HepG2 (cell line): ENCODE measurements at regions not wholly inside any gene's neighbourhood (a gene's known extent, or its start where the extent isn't known, plus 50 kb on each side); places are given as distances from the start of the nearest gene placed in this dataset.

Source experiments
- ATAC-seq: fragments of 200-7000 bp; cut with Tn5 transposase; 3 replicates; pipeline ENCODE4 v1.9.1; 2020; ENCODE audit warnings: mild to moderate bottlenecking, moderate library complexity
- BruUV-seq: library from RNA; stranded (reverse); fragments of 400-500 nt; replicated peaks from 2 replicates; lab custom pipeline; 2021; lab: Mats Ljungman, UMichigan
- CTCF ChIA-PET: fragments of 300-600 bp; formaldehyde crosslinking; extraction: SDS; loops from one replicate; lab custom pipeline; 2021; ENCODE audit warnings: low total read pairs, inconsistent platforms, low intra/inter-chr PET ratio; lab: Yijun Ruan, JAX
- POLR2A ChIA-PET: fragments of 350-600 bp; sonication (Branson Sonifier 250); formaldehyde crosslinking; loops from one replicate; lab custom pipeline; 2020; ENCODE audit warnings: antibody characterized with exemption, inconsistent platforms; lab: Yijun Ruan, JAX
- DNase-seq: peaks from one replicate; pipeline ENCODE4 v3.0.0-alpha.2; 2015; ENCODE audit warnings: low spot score
- FAIRE-seq: peaks from 3 replicates; lab custom pipeline; 2011; peaks lifted over from hg19 to GRCh38; lab: Jason Lieb, UNC
- H2AFZ ChIP-seq: one replicate; pipeline ENCODE4 v1.6.1; 2011; ENCODE audit warnings: low read length, inconsistent platforms
- H3K27ac ChIP-seq: fragments of 300-600 bp; 3 replicates; pipeline ENCODE4 v1.8.0; 2011; ENCODE audit warnings: mixed run types, mild to moderate bottlenecking, mixed read lengths, low read length, inconsistent platforms; ENCODE audit not compliant: insufficient read depth; ENCODE audit errors: extremely low read length
- H3K27me3 ChIP-seq, 2 experiments: fragments of 200-600 bp in 1 of 2; 2 replicates in 1 of 2; 3 replicates in 1 of 2; pipeline versions ENCODE4 v1.6.0 to v1.8.0; 2011; ENCODE audit warnings: low read length in 2 of 2, mild to moderate bottlenecking in 2 of 2, moderate library complexity in 2 of 2, inconsistent platforms in 1 of 2; ENCODE audit not compliant: insufficient read depth in 2 of 2, control insufficient read depth in 1 of 2
- H3K36me3 ChIP-seq, 2 experiments: fragments of 200-600 bp in 1 of 2; replicated peaks in 1 of 2; 2 replicates in 1 of 2; 3 replicates in 1 of 2; pipeline versions ENCODE4 v1.5.1 to v1.8.0; 2011; ENCODE audit warnings: low read length in 2 of 2, inconsistent platforms in 1 of 2; ENCODE audit not compliant: insufficient read depth in 2 of 2, control insufficient read depth in 1 of 2
- H3K4me1 ChIP-seq: 2 replicates; pipeline ENCODE4 v1.5.1; 2012; ENCODE audit warnings: low read length, inconsistent platforms; ENCODE audit not compliant: insufficient read depth
- H3K4me2 ChIP-seq: 2 replicates; pipeline ENCODE4 v1.6.0; 2011; ENCODE audit warnings: low read depth, low read length, inconsistent platforms
- H3K4me3 ChIP-seq, 3 experiments: fragments of 200-600 bp in 1 of 3; sonication (generic), shearing (Covaris generic) in 1 of 3; replicated peaks in 1 of 3; 2 replicates each; pipeline ENCODE4 v1.5.1; 2011 to 2016; ENCODE audit warnings: low read length in 3 of 3, inconsistent platforms in 2 of 3, low read depth in 2 of 3, mild to moderate bottlenecking in 2 of 3, control low read depth in 1 of 3, mixed read lengths in 1 of 3; ENCODE audit not compliant: insufficient read depth in 1 of 3
- H3K79me2 ChIP-seq: one replicate; pipeline ENCODE4 v1.6.1; 2011; ENCODE audit warnings: low read length, inconsistent platforms; ENCODE audit not compliant: insufficient read depth
- H3K9ac ChIP-seq: 2 replicates; pipeline ENCODE4 v1.6.0; 2011; ENCODE audit warnings: mild to moderate bottlenecking, low read depth, low read length, inconsistent platforms; ENCODE audit not compliant: insufficient read depth
- H3K9me3 ChIP-seq: 2 replicates; pipeline ENCODE4 v1.5.1; 2012; ENCODE audit warnings: mild to moderate bottlenecking, low read length
- H4K20me1 ChIP-seq: 2 replicates; pipeline ENCODE4 v1.6.0; 2011; ENCODE audit warnings: inconsistent platforms, mild to moderate bottlenecking, low read length, moderate library complexity; ENCODE audit not compliant: insufficient read depth
- CEBPG ChIP-seq: IDR thresholded peaks from 2 replicates; pipeline ENCODE4 v1.6.1; 2016
- HOXA5 ChIP-seq: sonication (generic); formaldehyde crosslinking; IDR thresholded peaks from 2 replicates; pipeline ENCODE4 v1.4.0; 2020; ENCODE audit warnings: missing genetic modification reagents
- JARID2 ChIP-seq: sonication (generic); formaldehyde crosslinking; IDR thresholded peaks from 2 replicates; pipeline ENCODE4 v1.8.1; 2023; ENCODE audit warnings: missing genetic modification reagents, inconsistent platforms; ENCODE audit not compliant: insufficient replicate concordance
- KLF15 ChIP-seq: sonication (generic); formaldehyde crosslinking; IDR thresholded peaks from 2 replicates; pipeline ENCODE4 v1.8.1; 2023; ENCODE audit warnings: borderline replicate concordance, mild to moderate bottlenecking, inconsistent platforms, missing genetic modification reagents, mixed read lengths
- MYNN ChIP-seq: sonication (generic); formaldehyde crosslinking; IDR thresholded peaks from 2 replicates; pipeline ENCODE4 v1.4.0; 2020; ENCODE audit warnings: mild to moderate bottlenecking, low read depth, missing genetic modification reagents
- PCBP1 ChIP-seq: fragments of 200-400 bp; formaldehyde crosslinking; IDR thresholded peaks from 2 replicates; pipeline ENCODE4 v1.6.1; 2017; ENCODE audit warnings: mild to moderate bottlenecking, low read depth, low read length, borderline replicate concordance
- RNF2 ChIP-seq: fragments of 450-650 bp; conservative IDR thresholded peaks from 2 replicates; pipeline ENCODE4 v1.6.1; 2016; ENCODE audit warnings: low read depth
- SKI ChIP-seq: fragments of 450-650 bp; IDR thresholded peaks from one replicate; pipeline ENCODE4 v1.6.1; 2018; ENCODE audit warnings: mild to moderate bottlenecking; ENCODE audit not compliant: partially characterized antibody
- ZBTB38 ChIP-seq: sonication (generic); formaldehyde crosslinking; IDR thresholded peaks from 2 replicates; pipeline ENCODE4 v1.5.1; 2020; ENCODE audit warnings: mild to moderate bottlenecking, missing genetic modification reagents
- ZEB1 ChIP-seq: IDR thresholded peaks from 2 replicates; pipeline ENCODE4 v1.6.1; 2012; ENCODE audit warnings: mild to moderate bottlenecking, low read depth, inconsistent platforms; ENCODE audit not compliant: insufficient replicate concordance
- in situ Hi-C: cut with HindIII; loops from 2 replicates; pipeline ENCODE4 v1.10.0; 2017; ENCODE audit warnings: low pct_unique_long_range_greater_than_20kb; ENCODE audit not compliant: extremely low pct_ligation_motif_present
- intact Hi-C: fragments of 100-400 bp; cut with micrococcal nuclease; formaldehyde crosslinking; loops from one replicate; pipeline ENCODE4 v1.10.0; 2022; ENCODE audit not compliant: unreplicated experiment
- TF ChIP-seq, protein P1 (sequence below): sonication (generic); formaldehyde crosslinking; IDR thresholded peaks from 2 replicates; pipeline ENCODE4 v1.4.0; 2020; ENCODE audit warnings: low read depth, mild to moderate bottlenecking, missing genetic modification reagents
- TF ChIP-seq, protein P2 (sequence below): sonication (generic); formaldehyde crosslinking; conservative IDR thresholded peaks from 2 replicates; pipeline ENCODE4 v1.8.0; 2022; ENCODE audit warnings: mild to moderate bottlenecking, moderate library complexity, missing genetic modification reagents
- TF ChIP-seq, protein P3 (sequence below): sonication (generic); formaldehyde crosslinking; IDR thresholded peaks from 2 replicates; pipeline ENCODE4 v1.4.0; 2020; ENCODE audit warnings: missing genetic modification reagents
- TF ChIP-seq, protein P4 (sequence below): sonication (generic); formaldehyde crosslinking; conservative IDR thresholded peaks from 2 replicates; pipeline ENCODE4 v1.8.0; 2022; ENCODE audit warnings: low read depth, missing genetic modification reagents
- TF ChIP-seq, protein P5 (sequence below): sonication (generic); formaldehyde crosslinking; IDR thresholded peaks from 2 replicates; pipeline ENCODE4 v1.5.0; 2020; ENCODE audit warnings: mild to moderate bottlenecking, missing genetic modification reagents, borderline replicate concordance

DNA sequence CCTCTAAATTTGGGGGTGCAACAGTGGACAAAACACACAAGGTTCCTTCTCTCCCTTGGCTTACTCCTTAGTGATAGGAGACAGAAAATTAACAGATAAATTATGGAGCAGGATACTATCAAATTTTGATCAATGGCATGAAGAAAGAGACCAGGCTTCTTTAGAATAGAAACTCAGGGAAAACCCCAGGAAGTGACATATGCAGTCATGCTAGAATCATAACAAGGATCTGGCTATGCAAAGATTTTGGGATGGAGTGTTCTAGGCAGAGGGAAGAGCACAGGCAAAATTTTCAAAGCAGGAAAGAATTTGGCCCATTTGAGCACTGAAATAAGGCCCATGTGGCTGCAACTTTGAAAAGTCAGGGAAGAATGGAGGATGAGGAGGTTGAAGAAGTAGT, 182.3 kb upstream of the PLEKHG7 start:
- Histone ChIP-seq H3K4me2 (no peak overlapping the region), H3K79me2 (no peaks in the 10 kb centered on the region), H2AFZ (no peak overlapping the region), H3K27ac (no peak overlapping the region), H3K36me3 (no peaks in the 10 kb centered on the region), H3K4me1 (no peaks in the 10 kb centered on the region), H3K9me3 (no peaks in the 10 kb centered on the region), H3K27me3 (no peaks in the 10 kb centered on the region), H3K9ac (no peak overlapping the region), H3K4me3 (no peak overlapping the region), H4K20me1 (no peaks in the 10 kb centered on the region)
- no peak for ATAC-seq
- no TSS peak for BruUV-seq
- ChIA-PET CTCF (no interaction called here), POLR2A (no interaction called here)
- intact Hi-C loops (no loop called here), in situ Hi-C loops (no loop called here)
- DNase-seq, result no peak
- FAIRE-seq, result no peak
- TF ChIP-seq RNF2, result no peak
- no peak for TF ChIP-seq HOXA5 (CRISPR knock-in tag)
- TF ChIP-seq ZBTB38, result no peak
- no peak for TF ChIP-seq KLF15 (CRISPR knock-in tag)
- TF ChIP-seq, protein P1, sequence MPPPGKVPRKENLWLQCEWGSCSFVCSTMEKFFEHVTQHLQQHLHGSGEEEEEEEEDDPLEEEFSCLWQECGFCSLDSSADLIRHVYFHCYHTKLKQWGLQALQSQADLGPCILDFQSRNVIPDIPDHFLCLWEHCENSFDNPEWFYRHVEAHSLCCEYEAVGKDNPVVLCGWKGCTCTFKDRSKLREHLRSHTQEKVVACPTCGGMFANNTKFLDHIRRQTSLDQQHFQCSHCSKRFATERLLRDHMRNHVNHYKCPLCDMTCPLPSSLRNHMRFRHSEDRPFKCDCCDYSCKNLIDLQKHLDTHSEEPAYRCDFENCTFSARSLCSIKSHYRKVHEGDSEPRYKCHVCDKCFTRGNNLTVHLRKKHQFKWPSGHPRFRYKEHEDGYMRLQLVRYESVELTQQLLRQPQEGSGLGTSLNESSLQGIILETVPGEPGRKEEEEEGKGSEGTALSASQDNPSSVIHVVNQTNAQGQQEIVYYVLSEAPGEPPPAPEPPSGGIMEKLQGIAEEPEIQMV (CRISPR knock-in tag), result no peak
- no peak for TF ChIP-seq CEBPG
- no peak for TF ChIP-seq ZEB1
- TF ChIP-seq, protein P2, sequence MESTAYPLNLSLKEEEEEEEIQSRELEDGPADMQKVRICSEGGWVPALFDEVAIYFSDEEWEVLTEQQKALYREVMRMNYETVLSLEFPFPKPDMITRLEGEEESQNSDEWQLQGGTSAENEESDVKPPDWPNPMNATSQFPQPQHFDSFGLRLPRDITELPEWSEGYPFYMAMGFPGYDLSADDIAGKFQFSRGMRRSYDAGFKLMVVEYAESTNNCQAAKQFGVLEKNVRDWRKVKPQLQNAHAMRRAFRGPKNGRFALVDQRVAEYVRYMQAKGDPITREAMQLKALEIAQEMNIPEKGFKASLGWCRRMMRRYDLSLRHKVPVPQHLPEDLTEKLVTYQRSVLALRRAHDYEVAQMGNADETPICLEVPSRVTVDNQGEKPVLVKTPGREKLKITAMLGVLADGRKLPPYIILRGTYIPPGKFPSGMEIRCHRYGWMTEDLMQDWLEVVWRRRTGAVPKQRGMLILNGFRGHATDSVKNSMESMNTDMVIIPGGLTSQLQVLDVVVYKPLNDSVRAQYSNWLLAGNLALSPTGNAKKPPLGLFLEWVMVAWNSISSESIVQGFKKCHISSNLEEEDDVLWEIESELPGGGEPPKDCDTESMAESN (CRISPR knock-in tag), result no peak
- no peak for TF ChIP-seq PCBP1
- TF ChIP-seq, protein P3, sequence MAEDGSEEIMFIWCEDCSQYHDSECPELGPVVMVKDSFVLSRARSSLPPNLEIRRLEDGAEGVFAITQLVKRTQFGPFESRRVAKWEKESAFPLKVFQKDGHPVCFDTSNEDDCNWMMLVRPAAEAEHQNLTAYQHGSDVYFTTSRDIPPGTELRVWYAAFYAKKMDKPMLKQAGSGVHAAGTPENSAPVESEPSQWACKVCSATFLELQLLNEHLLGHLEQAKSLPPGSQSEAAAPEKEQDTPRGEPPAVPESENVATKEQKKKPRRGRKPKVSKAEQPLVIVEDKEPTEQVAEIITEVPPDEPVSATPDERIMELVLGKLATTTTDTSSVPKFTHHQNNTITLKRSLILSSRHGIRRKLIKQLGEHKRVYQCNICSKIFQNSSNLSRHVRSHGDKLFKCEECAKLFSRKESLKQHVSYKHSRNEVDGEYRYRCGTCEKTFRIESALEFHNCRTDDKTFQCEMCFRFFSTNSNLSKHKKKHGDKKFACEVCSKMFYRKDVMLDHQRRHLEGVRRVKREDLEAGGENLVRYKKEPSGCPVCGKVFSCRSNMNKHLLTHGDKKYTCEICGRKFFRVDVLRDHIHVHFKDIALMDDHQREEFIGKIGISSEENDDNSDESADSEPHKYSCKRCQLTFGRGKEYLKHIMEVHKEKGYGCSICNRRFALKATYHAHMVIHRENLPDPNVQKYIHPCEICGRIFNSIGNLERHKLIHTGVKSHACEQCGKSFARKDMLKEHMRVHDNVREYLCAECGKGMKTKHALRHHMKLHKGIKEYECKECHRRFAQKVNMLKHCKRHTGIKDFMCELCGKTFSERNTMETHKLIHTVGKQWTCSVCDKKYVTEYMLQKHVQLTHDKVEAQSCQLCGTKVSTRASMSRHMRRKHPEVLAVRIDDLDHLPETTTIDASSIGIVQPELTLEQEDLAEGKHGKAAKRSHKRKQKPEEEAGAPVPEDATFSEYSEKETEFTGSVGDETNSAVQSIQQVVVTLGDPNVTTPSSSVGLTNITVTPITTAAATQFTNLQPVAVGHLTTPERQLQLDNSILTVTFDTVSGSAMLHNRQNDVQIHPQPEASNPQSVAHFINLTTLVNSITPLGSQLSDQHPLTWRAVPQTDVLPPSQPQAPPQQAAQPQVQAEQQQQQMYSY (CRISPR knock-in tag), result no peak
- no peak for TF ChIP-seq SKI
- no peak for TF ChIP-seq MYNN (CRISPR knock-in tag)
- no peak for TF ChIP-seq JARID2 (CRISPR knock-in tag)
- TF ChIP-seq, protein P4, sequence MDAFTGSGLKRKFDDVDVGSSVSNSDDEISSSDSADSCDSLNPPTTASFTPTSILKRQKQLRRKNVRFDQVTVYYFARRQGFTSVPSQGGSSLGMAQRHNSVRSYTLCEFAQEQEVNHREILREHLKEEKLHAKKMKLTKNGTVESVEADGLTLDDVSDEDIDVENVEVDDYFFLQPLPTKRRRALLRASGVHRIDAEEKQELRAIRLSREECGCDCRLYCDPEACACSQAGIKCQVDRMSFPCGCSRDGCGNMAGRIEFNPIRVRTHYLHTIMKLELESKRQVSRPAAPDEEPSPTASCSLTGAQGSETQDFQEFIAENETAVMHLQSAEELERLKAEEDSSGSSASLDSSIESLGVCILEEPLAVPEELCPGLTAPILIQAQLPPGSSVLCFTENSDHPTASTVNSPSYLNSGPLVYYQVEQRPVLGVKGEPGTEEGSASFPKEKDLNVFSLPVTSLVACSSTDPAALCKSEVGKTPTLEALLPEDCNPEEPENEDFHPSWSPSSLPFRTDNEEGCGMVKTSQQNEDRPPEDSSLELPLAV (CRISPR knock-in tag), result no peak
- TF ChIP-seq, protein P5, sequence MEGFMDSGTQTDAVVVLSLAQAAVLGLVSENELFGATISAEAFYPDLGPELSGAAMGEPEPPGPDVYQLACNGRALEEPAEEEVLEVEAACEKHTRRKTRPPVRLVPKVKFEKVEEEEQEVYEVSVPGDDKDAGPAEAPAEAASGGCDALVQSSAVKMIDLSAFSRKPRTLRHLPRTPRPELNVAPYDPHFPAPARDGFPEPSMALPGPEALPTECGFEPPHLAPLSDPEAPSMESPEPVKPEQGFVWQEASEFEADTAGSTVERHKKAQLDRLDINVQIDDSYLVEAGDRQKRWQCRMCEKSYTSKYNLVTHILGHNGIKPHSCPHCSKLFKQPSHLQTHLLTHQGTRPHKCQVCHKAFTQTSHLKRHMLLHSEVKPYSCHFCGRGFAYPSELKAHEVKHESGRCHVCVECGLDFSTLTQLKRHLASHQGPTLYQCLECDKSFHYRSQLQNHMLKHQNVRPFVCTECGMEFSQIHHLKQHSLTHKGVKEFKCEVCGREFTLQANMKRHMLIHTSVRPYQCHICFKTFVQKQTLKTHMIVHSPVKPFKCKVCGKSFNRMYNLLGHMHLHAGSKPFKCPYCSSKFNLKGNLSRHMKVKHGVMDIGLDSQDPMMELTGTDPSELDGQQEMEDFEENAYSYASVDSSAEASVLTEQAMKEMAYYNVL (CRISPR knock-in tag), result no peak
